HL-60 (cell line): ENCODE measurements at regions not wholly inside any gene's neighbourhood (a gene's known extent, or its start where the extent isn't known, plus 50 kb on each side); places are given as distances from the start of the nearest gene placed in this dataset.

ENCODE experiments used
- GABPA ChIP-seq: IDR thresholded peaks from 2 replicates; pipeline ENCODE4 v1.6.1; 2012; ENCODE audit warnings: low read depth
- POLR2AphosphoS5 ChIP-seq: IDR thresholded peaks from 2 replicates; pipeline ENCODE4 v1.6.1; 2012; ENCODE audit warnings: low read depth
- SPI1 ChIP-seq: IDR thresholded peaks from 2 replicates; pipeline ENCODE4 v1.6.1; 2012; ENCODE audit warnings: low read depth, mild to moderate bottlenecking, borderline replicate concordance
- TF ChIP-seq, protein P1 (sequence below): IDR thresholded peaks from one replicate; pipeline ENCODE4 v1.5.1; 2011; ENCODE audit warnings: low read length, control low read depth, inconsistent platforms; ENCODE audit not compliant: insufficient read depth
- TF ChIP-seq, protein P2 (sequence below): IDR thresholded peaks from 2 replicates; pipeline ENCODE4 v1.6.1; 2012; ENCODE audit warnings: low read depth; ENCODE audit not compliant: insufficient replicate concordance

DNA sequence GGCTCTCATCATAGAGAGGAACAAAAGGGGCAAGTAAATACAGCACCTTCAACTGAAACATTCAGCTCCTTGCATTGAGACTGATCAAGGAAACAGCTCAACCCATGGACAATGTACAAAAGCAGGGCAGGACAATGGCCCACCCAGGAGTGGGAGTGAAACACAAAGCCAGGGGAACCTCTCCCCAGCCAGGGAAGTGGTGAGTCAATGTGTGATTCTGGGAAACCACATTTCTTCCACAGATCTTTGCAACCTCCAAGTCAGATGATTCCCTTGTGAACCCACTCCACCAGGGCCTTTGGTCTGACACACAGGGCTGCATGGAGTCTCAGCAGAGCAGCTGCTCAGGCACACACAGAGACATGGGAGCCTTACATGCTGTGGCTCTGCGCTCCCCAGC is 294.5 kb downstream of the NR4A2 start:
- TF ChIP-seq, protein P1, sequence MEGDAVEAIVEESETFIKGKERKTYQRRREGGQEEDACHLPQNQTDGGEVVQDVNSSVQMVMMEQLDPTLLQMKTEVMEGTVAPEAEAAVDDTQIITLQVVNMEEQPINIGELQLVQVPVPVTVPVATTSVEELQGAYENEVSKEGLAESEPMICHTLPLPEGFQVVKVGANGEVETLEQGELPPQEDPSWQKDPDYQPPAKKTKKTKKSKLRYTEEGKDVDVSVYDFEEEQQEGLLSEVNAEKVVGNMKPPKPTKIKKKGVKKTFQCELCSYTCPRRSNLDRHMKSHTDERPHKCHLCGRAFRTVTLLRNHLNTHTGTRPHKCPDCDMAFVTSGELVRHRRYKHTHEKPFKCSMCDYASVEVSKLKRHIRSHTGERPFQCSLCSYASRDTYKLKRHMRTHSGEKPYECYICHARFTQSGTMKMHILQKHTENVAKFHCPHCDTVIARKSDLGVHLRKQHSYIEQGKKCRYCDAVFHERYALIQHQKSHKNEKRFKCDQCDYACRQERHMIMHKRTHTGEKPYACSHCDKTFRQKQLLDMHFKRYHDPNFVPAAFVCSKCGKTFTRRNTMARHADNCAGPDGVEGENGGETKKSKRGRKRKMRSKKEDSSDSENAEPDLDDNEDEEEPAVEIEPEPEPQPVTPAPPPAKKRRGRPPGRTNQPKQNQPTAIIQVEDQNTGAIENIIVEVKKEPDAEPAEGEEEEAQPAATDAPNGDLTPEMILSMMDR = no peak
- TF ChIP-seq SPI1 (no peak), POLR2AphosphoS5 (no peak), GABPA (no peak)
- TF ChIP-seq, protein P2, sequence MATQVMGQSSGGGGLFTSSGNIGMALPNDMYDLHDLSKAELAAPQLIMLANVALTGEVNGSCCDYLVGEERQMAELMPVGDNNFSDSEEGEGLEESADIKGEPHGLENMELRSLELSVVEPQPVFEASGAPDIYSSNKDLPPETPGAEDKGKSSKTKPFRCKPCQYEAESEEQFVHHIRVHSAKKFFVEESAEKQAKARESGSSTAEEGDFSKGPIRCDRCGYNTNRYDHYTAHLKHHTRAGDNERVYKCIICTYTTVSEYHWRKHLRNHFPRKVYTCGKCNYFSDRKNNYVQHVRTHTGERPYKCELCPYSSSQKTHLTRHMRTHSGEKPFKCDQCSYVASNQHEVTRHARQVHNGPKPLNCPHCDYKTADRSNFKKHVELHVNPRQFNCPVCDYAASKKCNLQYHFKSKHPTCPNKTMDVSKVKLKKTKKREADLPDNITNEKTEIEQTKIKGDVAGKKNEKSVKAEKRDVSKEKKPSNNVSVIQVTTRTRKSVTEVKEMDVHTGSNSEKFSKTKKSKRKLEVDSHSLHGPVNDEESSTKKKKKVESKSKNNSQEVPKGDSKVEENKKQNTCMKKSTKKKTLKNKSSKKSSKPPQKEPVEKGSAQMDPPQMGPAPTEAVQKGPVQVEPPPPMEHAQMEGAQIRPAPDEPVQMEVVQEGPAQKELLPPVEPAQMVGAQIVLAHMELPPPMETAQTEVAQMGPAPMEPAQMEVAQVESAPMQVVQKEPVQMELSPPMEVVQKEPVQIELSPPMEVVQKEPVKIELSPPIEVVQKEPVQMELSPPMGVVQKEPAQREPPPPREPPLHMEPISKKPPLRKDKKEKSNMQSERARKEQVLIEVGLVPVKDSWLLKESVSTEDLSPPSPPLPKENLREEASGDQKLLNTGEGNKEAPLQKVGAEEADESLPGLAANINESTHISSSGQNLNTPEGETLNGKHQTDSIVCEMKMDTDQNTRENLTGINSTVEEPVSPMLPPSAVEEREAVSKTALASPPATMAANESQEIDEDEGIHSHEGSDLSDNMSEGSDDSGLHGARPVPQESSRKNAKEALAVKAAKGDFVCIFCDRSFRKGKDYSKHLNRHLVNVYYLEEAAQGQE = no peak
